Smooth muscle cell (in vitro differentiated cells): ENCODE measurements at regions not wholly inside any gene's neighbourhood (a gene's known extent, or its start where the extent isn't known, plus 50 kb on each side); places are given as distances from the start of the nearest gene placed in this dataset.
A peak's percentile ranks its signal among the peaks of the same experiment; 100 is the strongest.

Source experiments
- DNase-seq: peaks from one replicate; lab custom pipeline; 2025; ENCODE audit not compliant: unreplicated experiment; lab: John Stamatoyannopoulos, UW
- H2AFZ ChIP-seq: fragments of 200-600 bp; sonication (generic); 2 replicates; pipeline ENCODE4 v1.6.0; 2016; ENCODE audit warnings: antibody characterized with exemption, low read depth, mild to moderate bottlenecking
- H3F3A ChIP-seq: fragments of 200-600 bp; sonication (generic); 2 replicates; pipeline ENCODE4 v1.6.0; 2017; ENCODE audit warnings: antibody characterized with exemption, low read depth
- H3K27ac ChIP-seq: fragments of 200-600 bp; sonication (generic); 2 replicates; pipeline ENCODE4 v1.5.1; 2016; ENCODE audit warnings: low read depth, mild to moderate bottlenecking
- H3K27me3 ChIP-seq: fragments of 200-600 bp; sonication (generic); 2 replicates; pipeline ENCODE4 v1.6.1; 2016; ENCODE audit warnings: low read depth, mild to moderate bottlenecking
- H3K36me3 ChIP-seq: fragments of 200-600 bp; sonication (generic); 2 replicates; pipeline ENCODE4 v1.5.1; 2016; ENCODE audit warnings: low read depth
- H3K4me1 ChIP-seq: fragments of 200-600 bp; sonication (generic); 2 replicates; pipeline ENCODE4 v1.5.1; 2016; ENCODE audit warnings: low read depth
- H3K4me2 ChIP-seq: fragments of 200-600 bp; sonication (generic); 2 replicates; pipeline ENCODE4 v1.6.0; 2016; ENCODE audit warnings: mild to moderate bottlenecking
- H3K4me3 ChIP-seq: fragments of 200-600 bp; sonication (generic); 2 replicates; pipeline ENCODE4 v1.5.1; 2016; ENCODE audit warnings: mild to moderate bottlenecking
- H3K79me2 ChIP-seq: fragments of 200-600 bp; sonication (generic); 2 replicates; pipeline ENCODE4 v1.6.0; 2016; ENCODE audit warnings: low read depth, mild to moderate bottlenecking
- H3K9ac ChIP-seq: fragments of 200-600 bp; sonication (generic); 2 replicates; pipeline ENCODE4 v1.6.0; 2016; ENCODE audit warnings: low read depth
- H3K9me3 ChIP-seq: fragments of 200-600 bp; sonication (generic); replicated peaks from 2 replicates; pipeline ENCODE4 v1.5.1; 2016; ENCODE audit warnings: low read depth
- H4K20me1 ChIP-seq: fragments of 200-600 bp; sonication (generic); 2 replicates; pipeline ENCODE4 v1.6.0; 2016; ENCODE audit warnings: low read depth
- WGBS: methylation state at CpG from one replicate; pipeline ENCODE4 v1.1.7; 2016; ENCODE audit warnings: low lambda C conversion rate; 5-methylcytosine and 5-hydroxymethylcytosine counted together
- TF ChIP-seq, protein P1 (sequence below): fragments of 200-600 bp; sonication (generic); IDR thresholded peaks from 2 replicates; pipeline ENCODE4 v1.5.1; 2017; ENCODE audit warnings: borderline replicate concordance, mild to moderate bottlenecking, antibody characterized with exemption; ENCODE audit not compliant: insufficient read depth, poor library complexity, severe bottlenecking

DNA sequence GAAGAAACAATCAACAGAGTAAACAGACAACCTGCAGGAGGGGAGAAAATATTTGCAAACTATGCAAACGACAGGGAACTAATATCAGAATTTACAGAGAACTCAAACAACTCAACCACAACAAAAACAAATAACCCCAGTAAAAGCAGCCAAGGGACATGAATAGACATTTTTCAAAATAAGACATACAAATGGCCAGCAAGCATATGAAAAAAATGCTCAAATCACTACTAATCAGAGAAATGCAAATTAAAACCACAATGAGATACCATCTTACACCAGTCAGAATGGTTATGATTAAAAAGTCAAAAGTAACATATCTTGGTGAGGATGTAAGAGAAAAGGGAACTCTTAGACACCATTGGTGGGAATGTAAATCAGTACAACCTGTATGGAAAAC lies 215.0 kb downstream of the THBS2 start:
- Histone ChIP-seq H3F3A (no peaks in the 10 kb centered on the region), H3K4me3 (no peak overlapping the region), H3K36me3 (no peaks in the 10 kb centered on the region), H3K27ac (no peak overlapping the region), H3K4me2 (no peak overlapping the region), H2AFZ (no peak overlapping the region), H3K9me3 (no peaks in the 10 kb centered on the region), H3K9ac (no peak overlapping the region), H3K4me1 (peaks cover 4% of the 10 kb centered on the region), H3K79me2 (no peaks in the 10 kb centered on the region), H3K27me3 (no peaks in the 10 kb centered on the region), H4K20me1 (no peaks in the 10 kb centered on the region)
- DNase-seq, result no peak
- 64% methylated on average over 1 of the region's 1 CpG for WGBS
- TF ChIP-seq, protein P1, sequence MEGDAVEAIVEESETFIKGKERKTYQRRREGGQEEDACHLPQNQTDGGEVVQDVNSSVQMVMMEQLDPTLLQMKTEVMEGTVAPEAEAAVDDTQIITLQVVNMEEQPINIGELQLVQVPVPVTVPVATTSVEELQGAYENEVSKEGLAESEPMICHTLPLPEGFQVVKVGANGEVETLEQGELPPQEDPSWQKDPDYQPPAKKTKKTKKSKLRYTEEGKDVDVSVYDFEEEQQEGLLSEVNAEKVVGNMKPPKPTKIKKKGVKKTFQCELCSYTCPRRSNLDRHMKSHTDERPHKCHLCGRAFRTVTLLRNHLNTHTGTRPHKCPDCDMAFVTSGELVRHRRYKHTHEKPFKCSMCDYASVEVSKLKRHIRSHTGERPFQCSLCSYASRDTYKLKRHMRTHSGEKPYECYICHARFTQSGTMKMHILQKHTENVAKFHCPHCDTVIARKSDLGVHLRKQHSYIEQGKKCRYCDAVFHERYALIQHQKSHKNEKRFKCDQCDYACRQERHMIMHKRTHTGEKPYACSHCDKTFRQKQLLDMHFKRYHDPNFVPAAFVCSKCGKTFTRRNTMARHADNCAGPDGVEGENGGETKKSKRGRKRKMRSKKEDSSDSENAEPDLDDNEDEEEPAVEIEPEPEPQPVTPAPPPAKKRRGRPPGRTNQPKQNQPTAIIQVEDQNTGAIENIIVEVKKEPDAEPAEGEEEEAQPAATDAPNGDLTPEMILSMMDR, result no peak

DNA sequence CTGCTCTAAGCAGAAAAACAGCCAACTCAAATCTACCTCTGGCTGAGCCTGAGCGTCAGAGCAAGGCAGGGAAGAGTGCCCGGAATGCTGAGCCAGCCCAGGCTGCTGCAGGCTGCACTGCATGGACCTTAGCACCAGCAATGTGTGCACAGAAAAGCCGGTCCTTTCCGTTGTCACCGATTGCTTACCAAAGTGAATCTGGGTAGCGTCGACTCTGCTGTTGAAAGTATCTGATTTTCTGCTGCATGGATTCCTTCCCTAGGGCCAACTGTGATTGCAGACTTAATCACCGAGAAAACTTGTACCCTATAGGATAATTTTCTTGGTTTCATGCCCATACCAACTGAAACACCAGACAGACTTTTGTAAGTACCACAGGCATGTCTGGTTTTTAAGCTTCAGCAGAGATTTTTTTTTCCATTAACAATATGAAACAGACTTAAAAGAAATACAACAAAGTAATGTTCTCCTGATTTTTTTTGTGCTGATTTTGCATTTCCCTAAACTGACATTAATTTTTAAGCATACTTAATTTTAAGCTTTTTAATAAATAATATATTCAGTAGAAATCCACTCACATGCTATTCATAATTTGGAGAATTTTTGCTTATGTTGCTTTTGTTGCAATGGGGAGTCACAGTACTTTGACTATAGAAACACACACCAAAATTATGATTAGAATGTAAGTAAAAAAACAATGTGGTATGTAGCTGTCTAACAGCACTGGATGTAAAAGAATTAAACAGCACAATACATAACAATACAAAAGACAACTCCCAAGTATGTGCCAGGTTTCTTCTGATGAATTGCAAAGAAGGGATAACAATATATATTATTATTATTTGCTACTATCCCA lies 218.0 kb downstream of the THBS2 start:
- Histone ChIP-seq H3K4me2 (peak overlapping the region; percentile 65), H3K36me3 (no peaks in the 10 kb centered on the region), H3K27ac (peak overlapping the region; percentile 83), H3K79me2 (no peaks in the 10 kb centered on the region), H3K9ac (peak overlapping the region; percentile 58), H2AFZ (no peak overlapping the region), H3K9me3 (no peaks in the 10 kb centered on the region), H3K4me3 (no peak overlapping the region), H3F3A (no peaks in the 10 kb centered on the region), H4K20me1 (no peaks in the 10 kb centered on the region), H3K4me1 (peaks cover 4% of the 10 kb centered on the region), H3K27me3 (no peaks in the 10 kb centered on the region)
- 44% methylated on average over 8 of the region's 8 CpGs for WGBS
- DNase-seq, result no peak
- TF ChIP-seq, protein P1, result no peak

DNA sequence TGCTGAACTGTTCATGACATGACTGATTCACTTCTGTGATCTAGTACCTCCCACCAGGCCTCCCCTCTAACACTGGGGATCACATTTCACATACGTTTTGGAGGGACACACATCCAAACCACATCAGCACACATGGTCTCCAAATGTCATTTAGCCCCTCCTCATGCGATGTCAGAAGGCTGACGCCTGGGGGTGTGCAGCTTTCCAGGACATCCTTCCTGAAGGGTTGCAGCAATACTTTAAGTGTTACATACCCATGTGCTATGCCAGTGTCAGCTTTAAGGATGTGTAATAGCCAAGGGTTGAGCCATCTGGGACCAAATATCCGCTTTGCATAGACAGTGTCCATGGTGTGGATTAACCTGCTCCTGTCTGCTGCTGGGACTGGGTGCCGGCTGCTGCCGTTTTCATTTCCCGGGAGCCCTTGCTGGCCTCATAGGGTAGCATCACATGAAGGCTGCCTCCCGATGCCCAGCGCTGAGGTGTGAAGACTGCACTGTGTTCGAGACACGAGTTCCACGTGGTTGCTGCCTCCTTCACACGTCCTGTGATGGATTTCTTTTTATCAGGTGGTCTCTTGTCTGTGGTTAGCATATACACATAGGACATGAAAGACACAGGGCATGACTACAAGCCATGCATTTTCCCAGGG lies 219.0 kb downstream of the THBS2 start:
- Histone ChIP-seq H3K4me2 (peak overlapping the region; percentile 65), H4K20me1 (no peaks in the 10 kb centered on the region), H3K79me2 (no peaks in the 10 kb centered on the region), H3K9ac (no peak overlapping the region), H3K27ac (peak overlapping the region; percentile 83), H3K36me3 (no peaks in the 10 kb centered on the region), H3K4me3 (no peak overlapping the region), H3K27me3 (no peaks in the 10 kb centered on the region), H2AFZ (no peak overlapping the region), H3F3A (no peaks in the 10 kb centered on the region), H3K9me3 (no peaks in the 10 kb centered on the region), H3K4me1 (peaks cover 4% of the 10 kb centered on the region)
- 83% methylated on average over 13 of the region's 13 CpGs for WGBS
- no peak for DNase-seq
- TF ChIP-seq, protein P1, result no peak
